ENCODE measurements at regions not wholly inside any gene's neighbourhood (a gene's known extent, or its start where the extent isn't known, plus 50 kb on each side); places are given as distances from the start of the nearest gene placed in this dataset.
"Not testable (repeated sequence)": the region's sequence is repeated elsewhere in the genome, so short reads cannot be mapped to it uniquely, and the experiment has no call there.

GRCh38 chr10:55800602-55801352 is 560.3 kb downstream of the ZWINT start:
- no peaks in the 10 kb centered on the region for H3K36me3 Mint-ChIP-seq
- ChIA-PET POLR2A (no interaction called here), CTCF (no interaction called here)
- DNase-seq (ENCODE audit: low spot score), result no peak
- H3K27me3 Mint-ChIP-seq (ENCODE audit: low read depth), result no peaks in the 10 kb centered on the region; the same call in 1 of the 2 replicates
- no peaks in the 10 kb centered on the region for H3K9me3 Mint-ChIP-seq
- H3K4me3 Mint-ChIP-seq, result no peak overlapping the region
- TF ChIP-seq E2F1 (CRISPR knock-in tag; IDR thresholded peaks at IDR 0.05), result no peak
- peaks cover 22% of the 10 kb centered on the region for H3K4me1 Mint-ChIP-seq
- ATAC-seq, result no peak
- no peak overlapping the region for H3K27ac Mint-ChIP-seq

- ChIA-PET CTCF (no interaction called here), POLR2A (no interaction called here)
- ATAC-seq (no peak), DNase-seq (ENCODE audit: low spot score) (no peak)
- peaks cover 21% of the 10 kb centered on the region for H3K4me1 Mint-ChIP-seq
- TF ChIP-seq CREM (CRISPR knock-in tag; IDR thresholded peaks at IDR 0.05) (no peak), SMAD4 (CRISPR knock-in tag; IDR thresholded peaks at IDR 0.05) (no peak), NFYB (CRISPR knock-in tag; conservative IDR thresholded peaks at IDR 0.05; ENCODE audit: low read depth) (no peak), AFF4 (CRISPR knock-in tag; IDR thresholded peaks at IDR 0.05; ENCODE audit: borderline replicate concordance) (no peak), PRRX2 (CRISPR knock-in tag; IDR thresholded peaks at IDR 0.05) (no peak), ZBTB21 (CRISPR knock-in tag; IDR thresholded peaks at IDR 0.05; ENCODE audit: borderline replicate concordance) (no peak)
- H3K36me3 Mint-ChIP-seq, result peaks cover 6% of the 10 kb centered on the region
- no peaks in the 10 kb centered on the region for H3K27me3 Mint-ChIP-seq (ENCODE audit: low read depth)
- peaks cover 10% of the 10 kb centered on the region for H3K9me3 Mint-ChIP-seq
- no peak overlapping the region for H3K4me3 Mint-ChIP-seq
- no peak overlapping the region for H3K27ac Mint-ChIP-seq
These were observed 568.0 kb downstream of the ZWINT start for GRCh38 chr10:55793024-55793423.

GRCh38 chr10:55790276-55790675 is 570.8 kb downstream of the ZWINT start:
- ATAC-seq; H3K27ac Mint-ChIP-seq; H3K4me1 Mint-ChIP-seq; POLR2A ChIA-PET; DNase-seq (ENCODE audit: low spot score); CTCF ChIA-PET; H3K27me3 Mint-ChIP-seq (ENCODE audit: low read depth); H3K4me3 Mint-ChIP-seq; H3K36me3 Mint-ChIP-seq: not testable (repeated sequence)
- peaks cover 10% of the 10 kb centered on the region for H3K9me3 Mint-ChIP-seq

- Mint-ChIP-seq H3K36me3 (peaks cover 6% of the 10 kb centered on the region), H3K27ac (no peak overlapping the region), H3K9me3 (peaks cover 7% of the 10 kb centered on the region), H3K27me3 (ENCODE audit: low read depth) (no peaks in the 10 kb centered on the region), H3K4me3 (no peak overlapping the region), H3K4me1 (peaks cover 4% of the 10 kb centered on the region; the same call in 1 of the 2 replicates)
- ChIA-PET POLR2A (no interaction called here), CTCF (no interaction called here)
- no peak for DNase-seq (ENCODE audit: low spot score)
- TF ChIP-seq ZNF263 (CRISPR knock-in tag; IDR thresholded peaks at IDR 0.05; ENCODE audit: low read depth) (no peak), ATF6 (CRISPR knock-in tag; IDR thresholded peaks at IDR 0.05) (no peak), TCF7 (CRISPR knock-in tag; IDR thresholded peaks at IDR 0.05; ENCODE audit: low read depth) (no peak), NFATC4 (CRISPR knock-in tag; IDR thresholded peaks at IDR 0.05) (no peak), ETV6 (CRISPR knock-in tag; IDR thresholded peaks at IDR 0.05) (no peak), ZBTB43 (CRISPR knock-in tag; IDR thresholded peaks at IDR 0.05) (no peak), E2F5 (CRISPR knock-in tag; IDR thresholded peaks at IDR 0.05) (no peak), E2F1 (CRISPR knock-in tag; IDR thresholded peaks at IDR 0.05) (no peak)
- ATAC-seq, result no peak
These were observed 574.5 kb downstream of the ZWINT start for GRCh38 chr10:55786461-55787050.

Data from WTC11 (cell line).